ENCODE measurements at regions not wholly inside any gene's neighbourhood (a gene's known extent, or its start where the extent isn't known, plus 50 kb on each side); places are given as distances from the start of the nearest gene placed in this dataset.

DNA sequence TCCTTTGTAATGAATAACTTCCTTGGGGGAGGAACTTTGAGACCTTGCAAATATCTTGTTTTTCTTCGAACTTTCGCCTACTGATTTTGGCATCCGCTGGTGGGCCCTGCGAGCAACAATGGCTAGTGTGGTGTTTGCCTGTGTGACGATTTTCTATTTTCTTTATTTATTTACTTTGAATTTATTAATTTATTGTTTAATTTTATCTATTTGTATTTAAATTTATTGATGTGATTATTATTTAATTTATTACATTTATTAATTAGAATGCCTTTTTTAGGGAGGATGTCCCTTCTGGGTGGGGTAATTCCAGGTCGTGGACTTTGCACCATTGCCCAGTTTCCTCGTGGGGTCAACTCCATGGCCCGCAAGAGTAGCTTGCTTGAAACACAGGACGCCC, 149.7 kb downstream of the ZNF664 start:
- Histone ChIP-seq H3K36me3 (ENCODE audit: control insufficient read depth in 1 of 2, insufficient read depth in 2 of 2, low read length in 2 of 2) (no peaks in the 10 kb centered on the region), H3K9me3 (ENCODE audit: control insufficient read depth in 1 of 2, insufficient read depth in 1 of 2, low read depth in 1 of 2, low read length in 2 of 2) (no peaks in the 10 kb centered on the region), H3K4me1 (ENCODE audit: control insufficient read depth in 1 of 2, insufficient read depth in 2 of 2, low read length in 2 of 2) (no peaks in the 10 kb centered on the region), H3K9me2 (ENCODE audit: insufficient read depth) (no peaks in the 10 kb centered on the region), H2AFZ (ENCODE audit: low read depth, low read length, poor library complexity, severe bottlenecking) (no peak overlapping the region), H3K4me2 (ENCODE audit: low read length) (no peak overlapping the region), H3K27me3 (ENCODE audit: insufficient read depth, low read length) (no peaks in the 10 kb centered on the region), H4K20me1 (ENCODE audit: insufficient read depth) (no peaks in the 10 kb centered on the region), H3K27ac (ENCODE audit: low read depth, low read length) (no peak overlapping the region), H3K4me3 (replicated peaks in 1 of 2; ENCODE audit: low read depth in 1 of 2, low read length in 2 of 2) (no peak overlapping the region), H3K9ac (ENCODE audit: low read length) (no peak overlapping the region), H3K79me2 (ENCODE audit: insufficient read depth, low read length) (no peaks in the 10 kb centered on the region)
- intact Hi-C loops (cut with micrococcal nuclease) = no loop called here
- DNase-seq (ENCODE audit: low read depth, low spot score) (no peak), ATAC-seq (no peak)
- no TSS peak for BruUV-seq (replicated peaks)
- TF ChIP-seq ZNF274 (IDR thresholded peaks at IDR 0.05; ENCODE audit: low read depth, low read length) (no peak), CEBPB (IDR thresholded peaks at IDR 0.05; ENCODE audit: low read depth) (no peak), POLR2A (IDR thresholded peaks at IDR 0.05; ENCODE audit: borderline replicate concordance, extremely low read depth, insufficient read depth, insufficient read length) (no peak)
- TF ChIP-seq, protein P1, sequence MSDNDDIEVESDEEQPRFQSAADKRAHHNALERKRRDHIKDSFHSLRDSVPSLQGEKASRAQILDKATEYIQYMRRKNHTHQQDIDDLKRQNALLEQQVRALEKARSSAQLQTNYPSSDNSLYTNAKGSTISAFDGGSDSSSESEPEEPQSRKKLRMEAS (IDR thresholded peaks at IDR 0.05) = no peak
- TF ChIP-seq, protein P2, sequence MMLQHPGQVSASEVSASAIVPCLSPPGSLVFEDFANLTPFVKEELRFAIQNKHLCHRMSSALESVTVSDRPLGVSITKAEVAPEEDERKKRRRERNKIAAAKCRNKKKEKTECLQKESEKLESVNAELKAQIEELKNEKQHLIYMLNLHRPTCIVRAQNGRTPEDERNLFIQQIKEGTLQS (IDR thresholded peaks at IDR 0.05) = no peak
- ChIA-PET RAD21 (ENCODE audit: low non-redundant PET in 1 of 2, low total read pairs in 2 of 2, uncharacterized antibody in 2 of 2, unreplicated experiment in 2 of 2) (no interaction called here), CTCF (no interaction called here), POLR2A (no interaction called here)

DNA sequence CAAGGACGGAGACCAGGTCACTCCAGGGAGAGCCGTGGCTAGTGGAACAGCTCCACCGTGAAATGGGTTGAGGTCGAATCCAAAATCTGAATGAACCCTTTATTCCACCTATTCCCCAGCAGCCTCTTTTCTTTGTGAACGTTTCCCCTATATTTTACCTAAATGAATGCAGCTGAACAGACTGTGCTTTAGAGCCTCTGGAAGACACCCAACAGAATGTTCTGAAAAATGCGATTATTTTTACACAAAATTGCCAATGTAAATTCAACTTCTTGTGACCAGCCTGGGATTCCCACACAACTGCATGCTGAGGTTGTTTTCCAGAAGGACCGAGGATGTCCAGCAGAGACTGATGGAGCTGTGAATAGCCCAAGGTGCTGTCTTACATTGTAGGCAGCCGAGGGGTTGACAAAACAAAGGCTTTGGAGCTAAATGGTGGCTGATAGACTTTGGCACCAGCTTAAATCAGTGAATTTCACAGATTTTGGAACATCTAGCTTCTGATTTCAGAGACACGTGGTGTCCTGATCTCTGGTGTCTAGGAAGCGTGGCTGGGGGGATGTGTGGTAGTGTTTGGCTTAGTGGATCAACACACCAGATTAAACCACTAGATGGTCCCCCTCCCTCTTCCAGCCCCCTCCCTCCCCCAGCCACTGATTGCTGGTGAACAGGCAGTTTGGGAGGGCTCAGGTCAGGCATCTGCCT, 150.4 kb downstream of the ZNF664 start:
- TF ChIP-seq SP1 (IDR thresholded peaks at IDR 0.05; ENCODE audit: low read depth) = no peak
- TF ChIP-seq, protein P3, sequence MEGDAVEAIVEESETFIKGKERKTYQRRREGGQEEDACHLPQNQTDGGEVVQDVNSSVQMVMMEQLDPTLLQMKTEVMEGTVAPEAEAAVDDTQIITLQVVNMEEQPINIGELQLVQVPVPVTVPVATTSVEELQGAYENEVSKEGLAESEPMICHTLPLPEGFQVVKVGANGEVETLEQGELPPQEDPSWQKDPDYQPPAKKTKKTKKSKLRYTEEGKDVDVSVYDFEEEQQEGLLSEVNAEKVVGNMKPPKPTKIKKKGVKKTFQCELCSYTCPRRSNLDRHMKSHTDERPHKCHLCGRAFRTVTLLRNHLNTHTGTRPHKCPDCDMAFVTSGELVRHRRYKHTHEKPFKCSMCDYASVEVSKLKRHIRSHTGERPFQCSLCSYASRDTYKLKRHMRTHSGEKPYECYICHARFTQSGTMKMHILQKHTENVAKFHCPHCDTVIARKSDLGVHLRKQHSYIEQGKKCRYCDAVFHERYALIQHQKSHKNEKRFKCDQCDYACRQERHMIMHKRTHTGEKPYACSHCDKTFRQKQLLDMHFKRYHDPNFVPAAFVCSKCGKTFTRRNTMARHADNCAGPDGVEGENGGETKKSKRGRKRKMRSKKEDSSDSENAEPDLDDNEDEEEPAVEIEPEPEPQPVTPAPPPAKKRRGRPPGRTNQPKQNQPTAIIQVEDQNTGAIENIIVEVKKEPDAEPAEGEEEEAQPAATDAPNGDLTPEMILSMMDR (IDR thresholded peaks at IDR 0.05 in 2 of 3, conservative IDR thresholded peaks at IDR 0.05 in 1 of 3; ENCODE audit: borderline replicate concordance in 1 of 3, insufficient read depth in 1 of 3, low read depth in 2 of 3, low read length in 2 of 3) = no peak
- TF ChIP-seq POLR2A (IDR thresholded peaks at IDR 0.05; ENCODE audit: borderline replicate concordance, extremely low read depth, insufficient read depth, insufficient read length) = no peak
- TF ChIP-seq, protein P2 (IDR thresholded peaks at IDR 0.05) = no peak
- no peak for TF ChIP-seq ZNF274 (IDR thresholded peaks at IDR 0.05; ENCODE audit: low read depth, low read length)
- Histone ChIP-seq H2AFZ (ENCODE audit: low read depth, low read length, poor library complexity, severe bottlenecking) (no peak overlapping the region), H3K9ac (ENCODE audit: low read length) (no peak overlapping the region), H3K9me2 (ENCODE audit: insufficient read depth) (no peaks in the 10 kb centered on the region), H3K9me3 (ENCODE audit: control insufficient read depth in 1 of 2, insufficient read depth in 1 of 2, low read depth in 1 of 2, low read length in 2 of 2) (no peaks in the 10 kb centered on the region), H3K4me3 (replicated peaks in 1 of 2; ENCODE audit: low read depth in 1 of 2, low read length in 2 of 2) (no peak overlapping the region), H3K27me3 (ENCODE audit: insufficient read depth, low read length) (no peaks in the 10 kb centered on the region), H3K36me3 (ENCODE audit: control insufficient read depth in 1 of 2, insufficient read depth in 2 of 2, low read length in 2 of 2) (no peaks in the 10 kb centered on the region), H3K79me2 (ENCODE audit: insufficient read depth, low read length) (no peaks in the 10 kb centered on the region), H3K27ac (ENCODE audit: low read depth, low read length) (no peak overlapping the region), H3K4me2 (ENCODE audit: low read length) (no peak overlapping the region), H3K4me1 (ENCODE audit: control insufficient read depth in 1 of 2, insufficient read depth in 2 of 2, low read length in 2 of 2) (no peaks in the 10 kb centered on the region), H4K20me1 (ENCODE audit: insufficient read depth) (no peaks in the 10 kb centered on the region)
- no TSS peak for BruUV-seq (replicated peaks)
- no peak for ATAC-seq
- no peak for DNase-seq (ENCODE audit: low read depth, low spot score)
- POLR2A ChIA-PET = no interaction called here
- RAD21 ChIA-PET (ENCODE audit: low non-redundant PET in 1 of 2, low total read pairs in 2 of 2, uncharacterized antibody in 2 of 2, unreplicated experiment in 2 of 2) = no interaction called here
- CTCF ChIA-PET = no interaction called here
- intact Hi-C loops (cut with micrococcal nuclease) = no loop called here
